GM13977 (cell line): ENCODE measurements at regions not wholly inside any gene's neighbourhood (a gene's known extent, or its start where the extent isn't known, plus 50 kb on each side); places are given as distances from the start of the nearest gene placed in this dataset.

Source experiments
- DNase-seq: peaks from one replicate; pipeline ENCODE4 v3.0.0; 2012; ENCODE audit warnings: low spot score
- in situ Hi-C: fragments of 300-500 bp; cut with MboI; formaldehyde crosslinking; loops from one replicate; pipeline ENCODE4 v1.12.0; 2022; ENCODE audit warnings: low sequenced_read_pairs, low pct_unique_long_range_greater_than_20kb, mixed read lengths, inconsistent platforms; ENCODE audit not compliant: unreplicated experiment
- TF ChIP-seq, protein P1 (sequence below): IDR thresholded peaks from 2 replicates; pipeline ENCODE4 v1.5.1; 2012; ENCODE audit warnings: mild to moderate bottlenecking, control low read depth; ENCODE audit not compliant: insufficient read depth; ENCODE audit errors: extremely low read depth, missing control alignments

GRCh38 chrX:134734466-134734952 is 62.5 kb downstream of the PABIR2 start:
- in situ Hi-C loops = no loop called here

GRCh38 chrX:134733591-134733990 is 63.4 kb downstream of the PABIR2 start:
- in situ Hi-C loops = no loop called here

More at GRCh38 chrX:134734466-134734952, 62.5 kb downstream of the PABIR2 start:
- TF ChIP-seq, protein P1, sequence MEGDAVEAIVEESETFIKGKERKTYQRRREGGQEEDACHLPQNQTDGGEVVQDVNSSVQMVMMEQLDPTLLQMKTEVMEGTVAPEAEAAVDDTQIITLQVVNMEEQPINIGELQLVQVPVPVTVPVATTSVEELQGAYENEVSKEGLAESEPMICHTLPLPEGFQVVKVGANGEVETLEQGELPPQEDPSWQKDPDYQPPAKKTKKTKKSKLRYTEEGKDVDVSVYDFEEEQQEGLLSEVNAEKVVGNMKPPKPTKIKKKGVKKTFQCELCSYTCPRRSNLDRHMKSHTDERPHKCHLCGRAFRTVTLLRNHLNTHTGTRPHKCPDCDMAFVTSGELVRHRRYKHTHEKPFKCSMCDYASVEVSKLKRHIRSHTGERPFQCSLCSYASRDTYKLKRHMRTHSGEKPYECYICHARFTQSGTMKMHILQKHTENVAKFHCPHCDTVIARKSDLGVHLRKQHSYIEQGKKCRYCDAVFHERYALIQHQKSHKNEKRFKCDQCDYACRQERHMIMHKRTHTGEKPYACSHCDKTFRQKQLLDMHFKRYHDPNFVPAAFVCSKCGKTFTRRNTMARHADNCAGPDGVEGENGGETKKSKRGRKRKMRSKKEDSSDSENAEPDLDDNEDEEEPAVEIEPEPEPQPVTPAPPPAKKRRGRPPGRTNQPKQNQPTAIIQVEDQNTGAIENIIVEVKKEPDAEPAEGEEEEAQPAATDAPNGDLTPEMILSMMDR = no peak
- DNase-seq = no peak

GRCh38 chrX:134732676-134733075 is 64.3 kb downstream of the PABIR2 start:
- in situ Hi-C loops = no loop called here
- TF ChIP-seq, protein P1 = no peak
- DNase-seq = no peak

More at GRCh38 chrX:134733591-134733990, 63.4 kb downstream of the PABIR2 start:
- TF ChIP-seq, protein P1 = no peak
- no peak for DNase-seq

GRCh38 chrX:134732152-134732551 is 64.9 kb downstream of the PABIR2 start:
- DNase-seq = no peak
- TF ChIP-seq, protein P1 = no peak
- in situ Hi-C loops = no loop called here

- in situ Hi-C loops = no loop called here
- TF ChIP-seq, protein P1 = peak; percentile 33
- no peak for DNase-seq
These were observed 69.1 kb upstream of the PLAC1 start for GRCh38 chrX:134727363-134727762.

DNA sequence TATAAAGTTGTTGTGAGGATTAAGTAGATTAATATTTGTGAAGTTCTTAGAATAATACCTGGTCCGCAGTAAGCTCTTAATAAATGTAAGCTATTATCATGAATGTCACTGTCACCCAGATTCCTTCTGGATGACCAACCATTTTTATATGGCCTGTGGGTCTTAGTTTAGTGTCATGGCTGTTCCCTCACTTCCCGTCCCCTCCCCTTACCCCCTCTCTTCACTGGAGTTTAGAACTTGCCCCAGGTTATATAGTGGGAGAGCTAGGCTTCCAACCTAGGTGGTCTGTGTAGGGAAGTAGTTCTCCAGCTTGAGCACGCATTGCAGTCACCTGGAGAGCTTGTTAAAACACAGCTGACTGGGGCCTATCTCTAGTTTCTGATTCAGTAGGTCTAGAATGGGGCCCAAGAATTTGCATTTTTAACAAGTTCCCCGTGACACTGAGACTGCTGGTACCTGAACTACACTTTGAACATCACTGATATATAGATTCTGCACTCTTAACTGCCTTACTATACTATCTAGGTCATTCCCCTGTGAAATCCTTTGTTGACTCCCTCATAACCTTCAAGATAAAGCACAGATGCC is 66.9 kb upstream of the PLAC1 start:
- TF ChIP-seq, protein P1 = no peak
- in situ Hi-C loops = no loop called here

More for the DNA sequence above, 66.9 kb upstream of the PLAC1 start:
- DNase-seq = no peak
